ENCODE measurements at regions not wholly inside any gene's neighbourhood (a gene's known extent, or its start where the extent isn't known, plus 50 kb on each side); places are given as distances from the start of the nearest gene placed in this dataset.

GRCh38 chr13:74850893-74851292, 631.1 kb downstream of the TBC1D4 start:
- Mint-ChIP-seq H3K4me1 (ENCODE audit: low read depth) (no peaks in the 10 kb centered on the region), H3K4me3 (no peak overlapping the region), H3K27ac (no peak overlapping the region), H3K9me3 (no peaks in the 10 kb centered on the region), H3K27me3 (ENCODE audit: low read depth) (no peaks in the 10 kb centered on the region), H3K36me3 (ENCODE audit: low read depth) (no peaks in the 10 kb centered on the region)

GRCh38 chr13:74847966-74848365, 634.0 kb downstream of the TBC1D4 start:
- H3K4me3 Mint-ChIP-seq, result no peak overlapping the region
- H3K27ac Mint-ChIP-seq, result no peak overlapping the region
- no peaks in the 10 kb centered on the region for H3K9me3 Mint-ChIP-seq
- no peaks in the 10 kb centered on the region for H3K4me1 Mint-ChIP-seq (ENCODE audit: low read depth)
- no peaks in the 10 kb centered on the region for H3K27me3 Mint-ChIP-seq (ENCODE audit: low read depth)
- no peaks in the 10 kb centered on the region for H3K36me3 Mint-ChIP-seq (ENCODE audit: low read depth)

- no peaks in the 10 kb centered on the region for H3K27me3 Mint-ChIP-seq (ENCODE audit: low read depth)
- no peaks in the 10 kb centered on the region for H3K9me3 Mint-ChIP-seq
- H3K4me1 Mint-ChIP-seq (ENCODE audit: low read depth), result no peaks in the 10 kb centered on the region
- H3K36me3 Mint-ChIP-seq (ENCODE audit: low read depth), result no peaks in the 10 kb centered on the region
- H3K27ac Mint-ChIP-seq, result no peak overlapping the region
- no peak overlapping the region for H3K4me3 Mint-ChIP-seq
Measured at GRCh38 chr13:74845806-74846205, 636.2 kb downstream of the TBC1D4 start.

- Mint-ChIP-seq H3K27ac (no peak overlapping the region), H3K27me3 (ENCODE audit: low read depth) (no peaks in the 10 kb centered on the region), H3K4me3 (no peak overlapping the region), H3K36me3 (ENCODE audit: low read depth) (no peaks in the 10 kb centered on the region), H3K9me3 (no peaks in the 10 kb centered on the region), H3K4me1 (ENCODE audit: low read depth) (no peaks in the 10 kb centered on the region)
Measured at GRCh38 chr13:74841651-74842050, 640.3 kb downstream of the TBC1D4 start.

GRCh38 chr13:74841123-74841522, 640.8 kb downstream of the TBC1D4 start:
- Mint-ChIP-seq H3K9me3 (no peaks in the 10 kb centered on the region), H3K4me1 (ENCODE audit: low read depth) (no peaks in the 10 kb centered on the region), H3K36me3 (ENCODE audit: low read depth) (no peaks in the 10 kb centered on the region), H3K27ac (no peak overlapping the region), H3K27me3 (ENCODE audit: low read depth) (no peaks in the 10 kb centered on the region), H3K4me3 (no peak overlapping the region)

GRCh38 chr13:74839656-74840055, 642.3 kb downstream of the TBC1D4 start:
- H3K36me3 Mint-ChIP-seq (ENCODE audit: low read depth), result no peaks in the 10 kb centered on the region
- no peak overlapping the region for H3K27ac Mint-ChIP-seq
- no peak overlapping the region for H3K4me3 Mint-ChIP-seq
- H3K9me3 Mint-ChIP-seq, result no peaks in the 10 kb centered on the region
- no peaks in the 10 kb centered on the region for H3K27me3 Mint-ChIP-seq (ENCODE audit: low read depth)
- H3K4me1 Mint-ChIP-seq (ENCODE audit: low read depth), result no peaks in the 10 kb centered on the region

- H3K4me1 Mint-ChIP-seq (ENCODE audit: low read depth), result no peaks in the 10 kb centered on the region
- no peaks in the 10 kb centered on the region for H3K36me3 Mint-ChIP-seq (ENCODE audit: low read depth)
- H3K27me3 Mint-ChIP-seq (ENCODE audit: low read depth), result no peaks in the 10 kb centered on the region
- H3K4me3 Mint-ChIP-seq, result no peak overlapping the region
- no peak overlapping the region for H3K27ac Mint-ChIP-seq
- H3K9me3 Mint-ChIP-seq, result no peaks in the 10 kb centered on the region
Measured at GRCh38 chr13:74838096-74838495, 643.9 kb downstream of the TBC1D4 start.

GRCh38 chr13:74836628-74837027, 645.3 kb downstream of the TBC1D4 start:
- no peaks in the 10 kb centered on the region for H3K36me3 Mint-ChIP-seq (ENCODE audit: low read depth)
- no peaks in the 10 kb centered on the region for H3K9me3 Mint-ChIP-seq
- no peaks in the 10 kb centered on the region for H3K4me1 Mint-ChIP-seq (ENCODE audit: low read depth)
- no peaks in the 10 kb centered on the region for H3K27me3 Mint-ChIP-seq (ENCODE audit: low read depth)
- no peak overlapping the region for H3K4me3 Mint-ChIP-seq
- H3K27ac Mint-ChIP-seq, result no peak overlapping the region

- no peak overlapping the region for H3K27ac Mint-ChIP-seq
- no peak overlapping the region for H3K4me3 Mint-ChIP-seq
- H3K4me1 Mint-ChIP-seq (ENCODE audit: low read depth), result no peaks in the 10 kb centered on the region
- no peaks in the 10 kb centered on the region for H3K36me3 Mint-ChIP-seq (ENCODE audit: low read depth)
- no peaks in the 10 kb centered on the region for H3K9me3 Mint-ChIP-seq
- H3K27me3 Mint-ChIP-seq (ENCODE audit: low read depth), result no peaks in the 10 kb centered on the region
Measured at GRCh38 chr13:74835579-74835978, 646.4 kb downstream of the TBC1D4 start.

- H3K9me3 Mint-ChIP-seq, result no peaks in the 10 kb centered on the region
- no peaks in the 10 kb centered on the region for H3K4me1 Mint-ChIP-seq (ENCODE audit: low read depth)
- H3K27me3 Mint-ChIP-seq (ENCODE audit: low read depth), result no peaks in the 10 kb centered on the region
- no peaks in the 10 kb centered on the region for H3K36me3 Mint-ChIP-seq (ENCODE audit: low read depth)
- no peak overlapping the region for H3K27ac Mint-ChIP-seq
- no peak overlapping the region for H3K4me3 Mint-ChIP-seq
Measured at GRCh38 chr13:74825938-74826246, 656.1 kb downstream of the TBC1D4 start.

- Mint-ChIP-seq H3K9me3 (no peaks in the 10 kb centered on the region), H3K4me1 (ENCODE audit: low read depth) (no peaks in the 10 kb centered on the region), H3K27ac (no peak overlapping the region), H3K4me3 (no peak overlapping the region), H3K36me3 (ENCODE audit: low read depth) (no peaks in the 10 kb centered on the region), H3K27me3 (ENCODE audit: low read depth) (no peaks in the 10 kb centered on the region)
Measured at GRCh38 chr13:74825152-74825937, 656.6 kb downstream of the TBC1D4 start.

GRCh38 chr13:74820809-74821208, 661.2 kb downstream of the TBC1D4 start:
- no peak overlapping the region for H3K4me3 Mint-ChIP-seq
- H3K27me3 Mint-ChIP-seq (ENCODE audit: low read depth), result no peaks in the 10 kb centered on the region
- no peaks in the 10 kb centered on the region for H3K4me1 Mint-ChIP-seq (ENCODE audit: low read depth)
- H3K27ac Mint-ChIP-seq, result no peak overlapping the region
- H3K36me3 Mint-ChIP-seq (ENCODE audit: low read depth), result no peaks in the 10 kb centered on the region
- no peaks in the 10 kb centered on the region for H3K9me3 Mint-ChIP-seq

GRCh38 chr13:74819549-74819948, 662.4 kb downstream of the TBC1D4 start:
- H3K4me1 Mint-ChIP-seq (ENCODE audit: low read depth), result no peaks in the 10 kb centered on the region
- no peak overlapping the region for H3K27ac Mint-ChIP-seq
- no peaks in the 10 kb centered on the region for H3K9me3 Mint-ChIP-seq
- no peak overlapping the region for H3K4me3 Mint-ChIP-seq
- no peaks in the 10 kb centered on the region for H3K27me3 Mint-ChIP-seq (ENCODE audit: low read depth)
- no peaks in the 10 kb centered on the region for H3K36me3 Mint-ChIP-seq (ENCODE audit: low read depth)

GRCh38 chr13:74816737-74817136, 665.2 kb downstream of the TBC1D4 start:
- H3K4me3 Mint-ChIP-seq, result no peak overlapping the region
- no peak overlapping the region for H3K27ac Mint-ChIP-seq
- no peaks in the 10 kb centered on the region for H3K27me3 Mint-ChIP-seq (ENCODE audit: low read depth)
- H3K36me3 Mint-ChIP-seq (ENCODE audit: low read depth), result no peaks in the 10 kb centered on the region
- H3K4me1 Mint-ChIP-seq (ENCODE audit: low read depth), result no peaks in the 10 kb centered on the region
- no peaks in the 10 kb centered on the region for H3K9me3 Mint-ChIP-seq

- H3K4me3 Mint-ChIP-seq, result no peak overlapping the region
- no peaks in the 10 kb centered on the region for H3K36me3 Mint-ChIP-seq (ENCODE audit: low read depth)
- no peaks in the 10 kb centered on the region for H3K27me3 Mint-ChIP-seq (ENCODE audit: low read depth)
- no peaks in the 10 kb centered on the region for H3K9me3 Mint-ChIP-seq
- H3K4me1 Mint-ChIP-seq (ENCODE audit: low read depth), result no peaks in the 10 kb centered on the region
- no peak overlapping the region for H3K27ac Mint-ChIP-seq
Measured at GRCh38 chr13:74796157-74796556, 662.0 kb upstream of the KLF12 start.

- Mint-ChIP-seq H3K9me3 (no peaks in the 10 kb centered on the region), H3K27ac (no peak overlapping the region), H3K36me3 (ENCODE audit: low read depth) (no peaks in the 10 kb centered on the region), H3K27me3 (ENCODE audit: low read depth) (no peaks in the 10 kb centered on the region), H3K4me3 (no peak overlapping the region), H3K4me1 (ENCODE audit: low read depth) (no peaks in the 10 kb centered on the region)
Measured at GRCh38 chr13:74795526-74795925, 661.3 kb upstream of the KLF12 start.

Measured in T-helper 1 cell treated with Interleukin-12 subunit alpha and Interleukin-12 subunit beta and Interleukin-4 antibody, amounts not matched to agents 30 μg/mL and 1 μg/mL, for 36 hours (primary cell).